ENCODE measurements at regions not wholly inside any gene's neighbourhood (a gene's known extent, or its start where the extent isn't known, plus 50 kb on each side); places are given as distances from the start of the nearest gene placed in this dataset.

DNA sequence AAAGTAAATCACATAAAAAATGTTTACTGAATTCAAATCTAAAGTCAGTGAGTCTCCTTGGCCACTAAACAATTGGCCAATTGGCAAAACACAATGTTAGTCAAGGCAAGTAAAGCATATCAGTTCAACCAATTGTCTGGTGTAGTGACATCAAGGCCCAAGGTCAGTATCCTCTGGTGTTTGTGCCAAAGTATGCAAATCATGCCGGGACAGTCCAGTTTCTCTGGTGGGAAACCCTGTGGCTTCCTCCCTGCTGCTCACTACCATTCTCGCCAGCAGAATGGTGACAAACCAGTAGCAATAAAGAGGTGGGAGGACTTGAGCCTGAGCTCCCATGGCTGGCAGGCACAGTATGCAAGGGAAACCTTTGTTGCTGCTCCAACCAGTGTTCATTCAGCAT lies 314.9 kb upstream of the FGF13 start:
- TF ChIP-seq CTCF (IDR thresholded peaks at IDR 0.05): no peak
- no peak for TF ChIP-seq EP300 (IDR thresholded peaks at IDR 0.05; ENCODE audit: low read depth)
- no peak for TF ChIP-seq POLR2A (IDR thresholded peaks at IDR 0.05)
- no peak for TF ChIP-seq POLR2AphosphoS5 (IDR thresholded peaks at IDR 0.05)

Measured in transverse colon (tissue), 4 donors.